GM10266 (cell line): ENCODE measurements at regions not wholly inside any gene's neighbourhood (a gene's known extent, or its start where the extent isn't known, plus 50 kb on each side); places are given as distances from the start of the nearest gene placed in this dataset.
"Not testable (repeated sequence)": the region's sequence is repeated elsewhere in the genome, so short reads cannot be mapped to it uniquely, and the experiment has no call there.

ENCODE experiments used
- DNase-seq: peaks from one replicate; pipeline ENCODE4 v3.0.0; 2012; ENCODE audit errors: extremely low spot score
- TF ChIP-seq, protein P1 (sequence below): IDR thresholded peaks from 2 replicates; pipeline ENCODE4 v1.5.1; 2012; ENCODE audit warnings: mild to moderate bottlenecking, low read depth; ENCODE audit not compliant: control insufficient read depth, insufficient read depth; ENCODE audit errors: missing control alignments

DNA sequence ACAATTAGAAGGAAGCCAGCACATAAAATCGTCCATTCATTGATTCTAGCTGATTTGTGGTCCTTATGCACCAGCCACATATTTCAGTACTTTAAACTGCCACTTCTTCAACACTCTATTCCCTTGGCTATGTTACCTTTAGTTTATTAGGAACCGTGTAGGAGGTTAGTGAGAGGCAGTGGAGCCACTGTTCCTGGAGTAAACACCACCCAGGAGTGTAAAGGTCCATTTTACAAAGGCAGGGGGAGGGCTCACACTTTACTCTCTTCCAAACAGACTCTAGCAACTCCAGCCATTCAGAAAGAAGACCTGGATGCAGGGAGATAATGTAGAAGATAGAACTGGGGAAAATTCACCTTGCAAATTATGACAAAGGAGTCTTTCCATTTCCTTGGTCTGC is 170.2 kb upstream of the RPS23 start:
- TF ChIP-seq, protein P1, sequence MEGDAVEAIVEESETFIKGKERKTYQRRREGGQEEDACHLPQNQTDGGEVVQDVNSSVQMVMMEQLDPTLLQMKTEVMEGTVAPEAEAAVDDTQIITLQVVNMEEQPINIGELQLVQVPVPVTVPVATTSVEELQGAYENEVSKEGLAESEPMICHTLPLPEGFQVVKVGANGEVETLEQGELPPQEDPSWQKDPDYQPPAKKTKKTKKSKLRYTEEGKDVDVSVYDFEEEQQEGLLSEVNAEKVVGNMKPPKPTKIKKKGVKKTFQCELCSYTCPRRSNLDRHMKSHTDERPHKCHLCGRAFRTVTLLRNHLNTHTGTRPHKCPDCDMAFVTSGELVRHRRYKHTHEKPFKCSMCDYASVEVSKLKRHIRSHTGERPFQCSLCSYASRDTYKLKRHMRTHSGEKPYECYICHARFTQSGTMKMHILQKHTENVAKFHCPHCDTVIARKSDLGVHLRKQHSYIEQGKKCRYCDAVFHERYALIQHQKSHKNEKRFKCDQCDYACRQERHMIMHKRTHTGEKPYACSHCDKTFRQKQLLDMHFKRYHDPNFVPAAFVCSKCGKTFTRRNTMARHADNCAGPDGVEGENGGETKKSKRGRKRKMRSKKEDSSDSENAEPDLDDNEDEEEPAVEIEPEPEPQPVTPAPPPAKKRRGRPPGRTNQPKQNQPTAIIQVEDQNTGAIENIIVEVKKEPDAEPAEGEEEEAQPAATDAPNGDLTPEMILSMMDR, result no peak

DNA sequence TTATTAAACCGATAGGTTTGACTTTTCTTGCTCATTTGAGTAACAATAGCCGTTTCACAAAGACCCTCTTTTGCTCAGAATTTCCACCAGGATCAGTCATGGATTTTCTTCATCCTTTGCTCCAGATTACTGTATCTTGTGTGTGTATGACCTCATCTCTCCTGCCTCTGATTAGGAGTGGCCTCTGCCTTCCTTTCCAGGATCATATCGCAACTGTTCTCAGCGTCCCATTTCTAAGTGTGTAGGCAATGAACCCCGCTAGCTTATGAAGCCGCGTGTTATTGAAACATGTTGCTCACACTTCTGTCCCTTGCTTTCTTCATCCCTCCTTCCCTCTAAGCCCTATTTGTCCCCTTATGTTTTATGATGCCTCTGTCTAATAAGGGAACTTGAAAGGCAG is 169.8 kb upstream of the RPS23 start:
- TF ChIP-seq, protein P1, result no peak
- no peak for DNase-seq

More for the DNA sequence above, 170.2 kb upstream of the RPS23 start:
- no peak for DNase-seq

GRCh38 chr5:82446809-82447208 is 168.7 kb upstream of the RPS23 start:
- TF ChIP-seq, protein P1, result no peak
- no peak for DNase-seq

- DNase-seq, result no peak
- TF ChIP-seq, protein P1, result no peak
These were observed 167.7 kb upstream of the RPS23 start for GRCh38 chr5:82445726-82446335.

- DNase-seq, result no peak
- TF ChIP-seq, protein P1, result no peak
These were observed 161.7 kb upstream of the RPS23 start for GRCh38 chr5:82439750-82440445.

- not testable (repeated sequence) for DNase-seq
These were observed 159.4 kb upstream of the RPS23 start for GRCh38 chr5:82437565-82437964.

GRCh38 chr5:82436291-82436690 is 158.1 kb upstream of the RPS23 start:
- TF ChIP-seq, protein P1, result no peak
- no peak for DNase-seq

DNA sequence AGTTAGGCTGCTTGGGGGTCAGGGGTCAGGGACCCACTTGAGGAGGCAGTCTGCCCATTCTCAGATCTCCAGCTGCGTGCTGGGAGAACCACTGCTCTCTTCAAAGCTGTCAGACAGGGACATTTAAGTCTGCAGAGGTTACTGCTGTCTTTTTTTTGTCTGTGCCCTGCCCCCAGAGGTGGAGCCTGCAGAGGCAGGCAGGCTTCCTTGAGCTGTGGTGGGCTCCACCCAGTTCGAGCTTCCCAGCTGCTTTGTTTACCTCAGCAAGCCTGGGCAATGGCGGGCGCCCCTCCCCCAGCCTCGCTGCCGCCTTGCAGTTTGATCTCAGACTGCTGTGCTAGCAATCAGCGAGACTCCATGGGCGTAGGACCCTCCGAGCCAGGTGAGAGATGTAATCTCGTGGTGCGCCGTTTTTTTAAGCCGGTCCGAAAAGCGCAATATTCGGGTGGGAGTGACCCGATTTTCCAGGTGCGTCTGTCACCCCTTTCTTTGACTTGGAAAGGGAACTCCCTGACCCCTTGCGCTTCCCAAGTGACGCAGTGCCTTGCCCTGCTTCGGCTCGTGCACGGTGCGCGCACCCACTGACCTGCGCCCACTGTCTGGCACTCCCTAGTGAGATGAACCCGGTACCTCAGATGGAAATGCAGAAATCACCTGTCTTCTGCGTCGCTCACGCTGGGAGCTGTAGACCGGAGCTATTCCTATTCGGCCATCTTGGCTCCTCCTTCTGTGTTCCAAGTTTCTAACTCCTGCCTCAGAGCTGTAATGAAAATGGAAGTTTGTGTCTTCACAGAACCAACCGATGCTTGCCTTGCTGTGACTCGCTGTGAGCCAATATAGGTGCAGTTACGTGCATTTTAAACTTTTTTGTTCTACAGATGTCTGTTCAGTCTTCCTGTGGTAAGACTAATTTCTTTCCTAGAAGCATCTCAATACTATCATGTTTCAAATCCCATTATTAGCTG is 156.8 kb upstream of the RPS23 start:
- not testable (repeated sequence) for DNase-seq
